GM23338 (cell line): ENCODE measurements at regions not wholly inside any gene's neighbourhood (a gene's known extent, or its start where the extent isn't known, plus 50 kb on each side); places are given as distances from the start of the nearest gene placed in this dataset.

Experiments
- ATAC-seq: fragments of 200-7000 bp; cut with Tn5 transposase; 3 replicates; pipeline ENCODE4 v1.9.1; 2020
- DNase-seq: peaks from one replicate; pipeline ENCODE4 v3.0.0-alpha.2; 2015; ENCODE audit warnings: low spot score
- H2AFZ ChIP-seq: fragments of 200-600 bp; sonication (generic); 2 replicates; pipeline ENCODE4 v1.8.0; 2016; ENCODE audit warnings: antibody characterized with exemption, mild to moderate bottlenecking, moderate library complexity
- H3F3A ChIP-seq: fragments of 200-600 bp; sonication (generic); replicated peaks from 2 replicates; pipeline ENCODE4 v1.8.0; 2017; ENCODE audit warnings: antibody characterized with exemption, mixed run types, low read depth
- H3K27ac ChIP-seq: fragments of 200-600 bp; sonication (generic); 2 replicates; pipeline ENCODE4 v1.6.1; 2016; ENCODE audit warnings: low read depth
- H3K27me3 ChIP-seq: fragments of 200-600 bp; sonication (generic); 2 replicates; pipeline ENCODE4 v1.8.0; 2016; ENCODE audit warnings: mild to moderate bottlenecking, mixed run types, moderate library complexity; ENCODE audit not compliant: insufficient read depth
- H3K36me3 ChIP-seq: fragments of 200-600 bp; sonication (generic); 2 replicates; pipeline ENCODE4 v1.8.0; 2016; ENCODE audit warnings: mild to moderate bottlenecking; ENCODE audit not compliant: insufficient read depth
- H3K4me1 ChIP-seq: fragments of 200-600 bp; sonication (generic); 2 replicates; pipeline ENCODE4 v1.8.0; 2016; ENCODE audit warnings: mild to moderate bottlenecking, moderate library complexity; ENCODE audit not compliant: insufficient read depth
- H3K4me2 ChIP-seq: fragments of 200-600 bp; sonication (generic); 2 replicates; pipeline ENCODE4 v1.7.1; 2017; ENCODE audit warnings: mixed run types
- H3K4me3 ChIP-seq: fragments of 200-600 bp; sonication (generic); 2 replicates; pipeline ENCODE4 v1.6.1; 2016; ENCODE audit warnings: mixed run types
- H3K79me2 ChIP-seq: fragments of 200-600 bp; sonication (generic); replicated peaks from 2 replicates; pipeline ENCODE4 v1.8.0; 2017; ENCODE audit warnings: mild to moderate bottlenecking; ENCODE audit not compliant: insufficient read depth
- H3K9me2 ChIP-seq: fragments of 200-600 bp; sonication (generic); 2 replicates; pipeline ENCODE4 v1.8.0; 2017; ENCODE audit not compliant: insufficient read depth
- H4K20me1 ChIP-seq: fragments of 200-600 bp; sonication (generic); replicated peaks from 2 replicates; pipeline ENCODE4 v1.8.0; 2017; ENCODE audit warnings: mild to moderate bottlenecking; ENCODE audit not compliant: insufficient read depth
- H3K27ac Mint-ChIP-seq: 2 replicates; pipeline ENCODE4 v1.8.0; 2020; ENCODE audit warnings: inconsistent platforms, mild to moderate bottlenecking, moderate library complexity, mixed read lengths
- H3K27me3 Mint-ChIP-seq: 3 replicates; pipeline ENCODE4 v1.8.0; 2022; ENCODE audit warnings: low read depth, mild to moderate bottlenecking, moderate library complexity, mixed read lengths, inconsistent platforms; ENCODE audit not compliant: insufficient read depth, poor library complexity
- H3K36me3 Mint-ChIP-seq: 3 replicates; pipeline ENCODE4 v1.8.0; 2021; ENCODE audit warnings: low read depth, mild to moderate bottlenecking, inconsistent platforms, moderate library complexity, mixed read lengths
- H3K4me1 Mint-ChIP-seq: 3 replicates; pipeline ENCODE4 v1.8.0; 2020; ENCODE audit warnings: mild to moderate bottlenecking, inconsistent platforms, mixed read lengths
- H3K4me3 Mint-ChIP-seq: 3 replicates; pipeline ENCODE4 v1.8.0; 2021; ENCODE audit warnings: moderate library complexity, mild to moderate bottlenecking, inconsistent platforms, mixed read lengths
- H3K9me3 Mint-ChIP-seq: 3 replicates; pipeline ENCODE4 v1.8.0; 2020; ENCODE audit warnings: moderate library complexity, mild to moderate bottlenecking, inconsistent platforms, mixed read lengths
- CTCF ChIP-seq, 2 experiments: fragments of 200-600 bp in 1 of 2; sonication (generic) in 1 of 2; conservative IDR thresholded peaks; 2 replicates each; pipeline versions ENCODE4 v1.5.1 to v1.6.1; 2016 to 2017; ENCODE audit warnings: antibody characterized with exemption in 2 of 2, low read depth in 2 of 2, mild to moderate bottlenecking in 2 of 2, moderate library complexity in 1 of 2
- REST ChIP-seq: IDR thresholded peaks from one replicate; pipeline ENCODE4 v1.6.1; 2018; ENCODE audit warnings: antibody characterized with exemption; ENCODE audit not compliant: unreplicated experiment
- ZNF331 ChIP-seq: fragments of 250-450 bp; sonication (Bioruptor Pico); IDR thresholded peaks from 2 replicates; pipeline ENCODE4 v1.5.0; 2020; ENCODE audit warnings: low read depth, mild to moderate bottlenecking, moderate library complexity
- ZNF462 ChIP-seq: fragments of 250-450 bp; sonication (Bioruptor Pico); IDR thresholded peaks from 2 replicates; pipeline ENCODE4 v1.5.0; 2020; ENCODE audit warnings: mild to moderate bottlenecking, moderate library complexity

- Mint-ChIP-seq H3K27me3 (peaks cover 14% of the 10 kb centered on the region), H3K4me3 (peak overlapping the region; percentile 20), H3K36me3 (0 out of 3 replicates have a peak, but pooled peaks cover under 1% of the 10 kb centered on the region), H3K4me1 (peaks cover 60% of the 10 kb centered on the region), H3K27ac (peak overlapping the region; percentile 60), H3K9me3 (peaks cover 3% of the 10 kb centered on the region; the same call in 1 of the 3 replicates)
- Histone ChIP-seq H3K4me1 (peaks cover 41% of the 10 kb centered on the region), H3K79me2 (no peaks in the 10 kb centered on the region), H4K20me1 (no peaks in the 10 kb centered on the region), H3K27ac (peak overlapping the region; percentile 76; the same call in 1 of the 2 replicates), H2AFZ (no peak overlapping the region), H3K36me3 (no peaks in the 10 kb centered on the region), H3K4me3 (no peak overlapping the region), H3K27me3 (no peaks in the 10 kb centered on the region), H3K4me2 (peak overlapping the region; percentile 62), H3K9me2 (no peaks in the 10 kb centered on the region), H3F3A (no peaks in the 10 kb centered on the region; the same call in 1 of the 2 replicates)
- peak; percentile 43 for DNase-seq
- peak; percentile 76 for ATAC-seq
- TF ChIP-seq ZNF331 (CRISPR knock-in tag): no peak
- peak; percentile 45; the same call in 1 of the 2 replicates for TF ChIP-seq ZNF462
Observed at GRCh38 chr19:28290963-28291657, 921.8 kb downstream of the UQCRFS1 start.

- Histone ChIP-seq H3K9me2 (0 out of 2 replicates have a peak, but pooled peaks cover 3% of the 10 kb centered on the region), H4K20me1 (no peaks in the 10 kb centered on the region), H3K27me3 (no peaks in the 10 kb centered on the region), H3K4me3 (no peak overlapping the region), H3K36me3 (no peaks in the 10 kb centered on the region), H2AFZ (peak overlapping the region; percentile 64; the same call in 1 of the 2 replicates), H3F3A (no peaks in the 10 kb centered on the region; the same call in 1 of the 2 replicates), H3K79me2 (no peaks in the 10 kb centered on the region), H3K4me1 (peaks cover 41% of the 10 kb centered on the region), H3K4me2 (no peak overlapping the region), H3K27ac (no peak overlapping the region)
- ATAC-seq (no peak), DNase-seq (no peak)
- H3K4me1 Mint-ChIP-seq: peaks cover 60% of the 10 kb centered on the region
- peaks cover 14% of the 10 kb centered on the region for H3K27me3 Mint-ChIP-seq
- H3K27ac Mint-ChIP-seq: peak overlapping the region; percentile 51; the same call in 1 of the 2 replicates
- TF ChIP-seq CTCF (conservative IDR thresholded peaks at IDR 0.05; ENCODE audit: low read depth in 2 of 2) (no peak), ZNF331 (CRISPR knock-in tag) (no peak), REST (no peak)
- peaks cover 10% of the 10 kb centered on the region; the same call in 1 of the 3 replicates for H3K9me3 Mint-ChIP-seq
- H3K4me3 Mint-ChIP-seq: no peak overlapping the region
- H3K36me3 Mint-ChIP-seq: 0 out of 3 replicates have a peak, but pooled peaks cover 5% of the 10 kb centered on the region
Observed at GRCh38 chr19:28289295-28290063, 923.5 kb downstream of the UQCRFS1 start.
